Stimulated activated CD8-positive, alpha-beta memory T cell treated with anti-CD3 and anti-CD28 coated beads, Interleukin-15, amount 100 ng/mL, for 1 hour (primary cell): ENCODE measurements at regions not wholly inside any gene's neighbourhood (a gene's known extent, or its start where the extent isn't known, plus 50 kb on each side); places are given as distances from the start of the nearest gene placed in this dataset.

ENCODE experiments used
- DNase-seq: peaks from one replicate; pipeline ENCODE4 v3.0.0-alpha.2; 2020; ENCODE audit warnings: low read depth

- DNase-seq, result no peak
Measured at GRCh38 chr14:65794674-65795279, 382.2 kb downstream of the FUT8 start.

GRCh38 chr14:65798216-65798615 is 385.7 kb downstream of the FUT8 start:
- no peak for DNase-seq

DNA sequence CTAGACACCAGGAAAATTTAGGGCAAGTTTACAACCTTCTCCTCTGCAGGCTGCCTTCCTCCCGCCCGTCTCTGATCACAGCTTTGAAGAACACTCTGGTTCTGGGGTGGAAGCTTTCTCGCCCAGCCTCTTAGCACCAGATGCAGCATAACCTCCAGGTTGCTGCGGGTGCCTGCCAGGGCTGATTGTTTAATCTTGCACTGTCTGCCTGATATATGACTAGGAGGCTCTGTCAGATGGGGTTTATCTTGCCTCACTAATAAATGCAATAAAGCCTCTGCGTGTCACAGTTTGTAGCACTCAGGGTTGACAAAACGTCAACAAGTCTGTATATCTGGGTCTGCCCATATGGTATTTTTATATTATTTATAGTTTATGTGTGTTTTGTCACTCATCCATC is 388.2 kb downstream of the FUT8 start:
- DNase-seq, result no peak

- DNase-seq, result no peak
Measured at GRCh38 chr14:65802196-65802595, 389.7 kb downstream of the FUT8 start.

- no peak for DNase-seq
Measured at GRCh38 chr14:65803885-65804284, 391.4 kb downstream of the FUT8 start.

DNA sequence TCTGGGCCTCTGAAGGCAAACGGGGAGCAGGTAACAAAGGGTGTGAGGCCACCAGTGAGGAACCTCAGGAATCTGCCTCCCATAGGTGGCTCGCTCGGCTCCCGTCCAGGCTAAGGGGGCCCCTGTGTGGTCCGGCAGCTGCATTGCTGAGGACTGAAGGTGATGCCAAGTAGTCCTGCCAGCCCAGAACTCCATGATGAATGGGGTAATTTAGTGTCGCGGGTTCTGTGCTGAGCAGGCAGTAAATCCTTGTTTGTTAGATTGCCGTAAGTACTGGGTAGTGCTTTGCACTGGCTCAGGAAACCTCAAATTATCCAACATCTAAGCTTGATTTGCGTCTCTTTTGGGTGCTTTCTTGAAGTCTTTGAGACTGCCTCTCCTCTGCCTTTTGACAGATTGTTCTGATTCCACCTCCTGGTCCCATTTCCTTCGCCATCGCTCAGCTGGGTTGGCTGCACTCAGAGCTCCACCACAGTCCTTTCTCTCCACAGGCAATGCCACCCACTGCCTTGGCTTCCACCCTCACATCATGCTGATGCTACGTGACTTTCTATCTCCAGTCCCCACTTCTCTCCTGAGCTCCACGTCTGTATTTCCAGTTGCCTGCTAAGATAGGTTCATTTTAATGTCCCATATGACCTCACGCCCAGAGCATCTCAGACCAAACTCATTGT is 392.0 kb downstream of the FUT8 start:
- DNase-seq, result no peak

- no peak for DNase-seq
Measured at GRCh38 chr14:65805113-65805473, 392.6 kb downstream of the FUT8 start.

- DNase-seq, result no peak
Measured at GRCh38 chr14:65808390-65808789, 395.9 kb downstream of the FUT8 start.

GRCh38 chr14:65810322-65810721 is 397.8 kb downstream of the FUT8 start:
- no peak for DNase-seq

DNA sequence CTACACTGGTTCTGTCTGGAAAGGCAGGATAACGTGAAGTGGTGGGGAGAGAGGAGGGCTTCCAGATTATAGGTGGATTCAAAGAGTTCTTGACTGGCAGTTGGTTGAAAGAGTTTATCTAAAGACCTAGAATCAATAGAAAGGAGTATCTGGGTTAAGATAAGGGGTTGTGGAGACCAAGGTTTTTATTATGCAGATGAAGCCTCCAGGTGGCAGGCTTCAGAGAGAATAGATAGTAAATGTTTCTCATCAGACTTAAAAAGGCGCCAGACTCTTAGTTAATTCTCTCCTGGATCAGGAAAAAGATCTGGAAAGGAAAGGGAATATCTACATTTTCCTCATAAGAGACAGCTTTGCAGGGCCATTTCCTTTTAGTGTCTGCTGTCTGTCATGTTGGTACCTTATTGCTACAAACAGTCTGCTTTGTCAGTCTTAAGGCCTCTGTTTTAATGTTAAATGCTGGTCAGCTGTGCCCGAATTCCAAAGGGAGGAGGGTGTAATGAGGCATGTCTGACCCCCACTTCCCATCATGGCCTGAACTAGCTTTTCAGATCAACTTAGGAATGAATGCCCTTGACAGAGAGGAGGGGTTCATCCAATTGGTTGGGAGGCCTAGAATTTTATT is 401.3 kb downstream of the FUT8 start:
- no peak for DNase-seq

- no peak for DNase-seq
Measured at GRCh38 chr14:65815127-65815526, 402.6 kb downstream of the FUT8 start.

DNA sequence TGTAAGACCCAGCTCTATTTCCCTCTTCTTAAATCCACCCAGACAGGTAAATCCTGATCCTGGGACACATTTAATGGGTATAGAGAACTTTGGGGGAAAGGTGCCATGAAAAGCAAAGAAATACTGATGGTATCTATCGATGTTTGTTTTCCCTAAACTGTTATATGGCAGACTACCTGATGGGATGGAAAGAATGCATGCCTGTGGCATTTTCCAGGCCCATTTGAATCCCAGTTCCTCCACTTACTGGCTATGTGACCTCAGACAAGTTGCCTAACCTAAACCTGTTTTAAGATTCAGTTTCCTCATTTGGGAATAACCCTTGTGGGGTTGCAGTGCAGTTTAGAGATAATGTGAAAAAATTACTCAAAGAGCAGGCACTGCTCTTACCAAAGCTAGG is 404.5 kb downstream of the FUT8 start:
- DNase-seq, result no peak

DNA sequence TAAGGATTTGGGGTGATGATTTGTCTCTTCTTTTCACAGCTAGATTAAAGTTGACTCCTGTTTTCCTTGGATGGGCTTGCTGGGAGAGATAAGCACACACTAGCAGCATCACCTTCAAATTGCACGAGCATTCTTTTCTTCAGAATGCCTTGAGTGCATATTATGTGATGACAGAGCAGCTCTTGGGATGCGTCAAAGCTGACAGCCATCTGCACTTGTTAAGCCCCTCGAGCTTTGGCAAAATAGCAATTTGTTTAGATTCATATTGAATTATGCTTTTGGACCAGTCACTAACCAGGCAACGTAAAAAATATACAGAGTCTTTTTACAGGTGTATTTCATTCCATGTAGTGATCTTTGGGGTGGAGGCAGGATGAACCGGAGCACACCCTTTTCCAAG is 407.0 kb downstream of the FUT8 start:
- DNase-seq, result no peak

- DNase-seq, result no peak
Measured at GRCh38 chr14:65821224-65821753, 408.8 kb downstream of the FUT8 start.

- DNase-seq, result peak; percentile 37
Measured at GRCh38 chr14:65824285-65824977, 411.9 kb downstream of the FUT8 start.

DNA sequence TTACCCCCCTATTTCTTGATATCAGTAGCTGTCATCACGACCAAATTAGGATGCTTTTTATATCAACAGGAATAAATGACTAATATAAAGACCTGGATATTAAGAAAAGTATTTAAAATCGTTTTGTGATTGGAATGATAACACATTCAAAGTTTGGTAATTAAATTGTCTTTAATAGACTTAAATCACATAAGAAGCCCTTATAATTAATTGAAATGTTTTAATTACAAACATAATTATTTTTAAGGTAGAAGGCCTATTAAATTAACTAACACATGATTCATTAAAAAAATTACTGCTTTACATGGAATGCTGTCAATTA is 412.4 kb downstream of the FUT8 start:
- no peak for DNase-seq

DNA sequence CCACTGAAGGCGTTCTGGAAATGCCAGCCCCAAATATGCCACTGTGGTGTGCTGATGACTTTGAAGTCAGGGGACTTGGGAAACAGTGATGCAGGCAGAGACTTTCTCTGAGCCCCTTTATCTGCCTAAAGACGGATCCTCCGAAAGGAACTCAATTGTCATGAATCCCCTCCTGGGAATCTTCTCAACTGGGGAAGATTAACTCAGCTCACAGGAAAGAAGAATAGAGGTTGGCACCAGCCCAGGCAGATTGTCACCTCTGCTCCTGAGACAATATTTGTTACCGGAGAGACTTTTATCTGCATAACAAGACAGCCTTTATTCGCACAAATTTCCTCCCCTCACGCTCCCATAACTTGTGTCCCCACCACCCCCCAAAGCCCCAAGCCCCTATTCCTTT is 414.4 kb downstream of the FUT8 start:
- DNase-seq, result no peak

- DNase-seq, result no peak
Measured at GRCh38 chr14:65827520-65827919, 415.0 kb downstream of the FUT8 start.

DNA sequence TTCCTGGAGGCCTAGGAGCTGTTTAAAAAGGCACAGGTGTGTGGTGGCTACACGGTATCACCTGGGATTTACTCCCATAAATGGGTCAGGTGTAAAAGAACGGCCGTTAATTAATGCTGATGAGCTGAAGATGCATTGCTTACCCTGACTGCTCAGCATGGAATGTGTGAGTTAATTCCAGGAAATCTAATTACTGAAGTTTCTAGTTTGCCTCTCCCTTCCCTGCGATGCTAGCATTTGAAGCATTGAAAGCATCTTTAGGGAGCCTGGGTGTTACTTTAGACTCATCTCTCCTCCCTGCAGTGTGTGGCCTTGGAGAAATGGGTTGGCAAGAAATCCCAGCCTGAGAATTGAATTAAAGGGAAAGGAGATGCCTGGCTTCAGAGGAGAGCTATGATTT is 415.9 kb downstream of the FUT8 start:
- DNase-seq, result no peak

GRCh38 chr14:65832431-65833266 is 420.1 kb downstream of the FUT8 start:
- no peak for DNase-seq

DNA sequence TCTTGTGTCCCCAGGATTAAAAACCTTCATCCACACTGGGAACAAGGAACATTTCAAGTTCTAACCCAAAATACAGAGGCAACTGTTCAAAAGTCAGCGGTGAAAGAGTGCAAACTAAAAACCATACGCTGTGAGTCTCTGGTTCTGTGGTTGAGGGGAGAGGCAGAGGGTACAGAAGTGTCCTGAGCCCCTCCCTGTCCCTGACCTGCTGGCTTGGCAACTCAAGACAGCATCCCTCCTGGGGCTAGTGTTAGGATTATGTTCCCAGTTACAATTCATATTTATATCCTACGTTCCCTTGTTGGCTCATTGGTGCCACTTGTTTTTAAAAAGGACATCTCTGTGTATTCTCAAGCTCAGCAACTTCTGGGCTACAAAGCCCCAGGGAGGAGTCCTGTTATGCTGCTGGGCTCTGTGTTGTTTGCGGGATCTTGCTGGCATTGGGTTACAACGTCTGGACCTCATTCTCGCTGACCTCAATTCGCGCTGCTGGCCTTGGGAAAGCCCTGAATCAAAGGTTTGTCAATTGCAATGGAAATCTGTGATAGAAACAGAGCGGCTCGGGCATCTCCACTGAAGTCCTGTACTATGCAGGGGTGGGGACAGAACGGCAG is 420.8 kb downstream of the FUT8 start:
- no peak for DNase-seq

- DNase-seq, result no peak
Measured at GRCh38 chr14:65834051-65834450, 421.5 kb downstream of the FUT8 start.
